ENCODE measurements at regions not wholly inside any gene's neighbourhood (a gene's known extent, or its start where the extent isn't known, plus 50 kb on each side); places are given as distances from the start of the nearest gene placed in this dataset.

GRCh38 chr20:61026731-61027130 lies 225.3 kb upstream of the CDH4 start:
- H3K9me3 ChIP-seq (ENCODE audit: control insufficient read depth, insufficient read depth, low read length): peaks cover 10% of the 10 kb centered on the region; the same call in 1 of the 2 replicates
- H2BK120ac ChIP-seq (ENCODE audit: low read depth, low read length): no peak overlapping the region
- H3K36me3 ChIP-seq (ENCODE audit: control insufficient read depth, insufficient read depth, low read length): no peaks in the 10 kb centered on the region
- TF ChIP-seq MXI1 (IDR thresholded peaks at IDR 0.05; ENCODE audit: borderline replicate concordance, low read depth, low read length) (no peak), MAFK (IDR thresholded peaks at IDR 0.05; ENCODE audit: low read depth, low read length) (no peak), MAZ (IDR thresholded peaks at IDR 0.05; ENCODE audit: borderline replicate concordance, low read depth, low read length) (no peak), RFX5 (IDR thresholded peaks at IDR 0.05; ENCODE audit: low read depth, low read length) (no peak), FOS (IDR thresholded peaks at IDR 0.05; ENCODE audit: low read depth, low read length) (no peak), NFE2L2 (IDR thresholded peaks at IDR 0.05; ENCODE audit: low read depth, low read length) (no peak), CHD1 (IDR thresholded peaks at IDR 0.05; ENCODE audit: low read depth, low read length) (no peak), POLR2A (IDR thresholded peaks at IDR 0.05; ENCODE audit: low read depth, low read length) (no peak), ELK1 (IDR thresholded peaks at IDR 0.05; ENCODE audit: borderline replicate concordance, low read depth, low read length) (no peak), CEBPB (IDR thresholded peaks at IDR 0.05; ENCODE audit: low read depth, low read length) (no peak)
- H2AFZ ChIP-seq (replicated peaks; ENCODE audit: low read length, poor library complexity): no peak overlapping the region
- no peak overlapping the region for H3K23ac ChIP-seq (ENCODE audit: low read depth, low read length)
- H3K27ac ChIP-seq (ENCODE audit: insufficient read depth, low read length): no peak overlapping the region
- H2BK5ac ChIP-seq (ENCODE audit: low read depth, low read length, poor library complexity, severe bottlenecking): no peak overlapping the region
- intact Hi-C loops (cut with micrococcal nuclease): no loop called here
- no peak overlapping the region for H4K91ac ChIP-seq (ENCODE audit: insufficient read depth, low read depth, low read length)
- in situ Hi-C loops (cut with MboI; ENCODE audit: low sequenced_read_pairs): no loop called here
- H2AK9ac ChIP-seq (replicated peaks; ENCODE audit: low read depth, low read length, poor library complexity): no peak overlapping the region
- no peak for DNase-seq
- H4K8ac ChIP-seq (ENCODE audit: low read depth in 2 of 2, low read length in 2 of 2): no peak overlapping the region
- H3K9ac ChIP-seq (ENCODE audit: low read depth, low read length): no peak overlapping the region
- no peak overlapping the region for H2BK20ac ChIP-seq (ENCODE audit: low read depth, low read length)
- dilution Hi-C loops (cut with HindIII; ENCODE audit: low sequenced_read_pairs, unreplicated experiment): no loop called here
- no TSS peak for BruUV-seq (replicated peaks)
- H4K5ac ChIP-seq (ENCODE audit: low read depth, low read length): no peak overlapping the region
- ATAC-seq (ENCODE audit: low read depth): no peak
- H3K9me1 ChIP-seq (ENCODE audit: insufficient read depth, low read length): no peaks in the 10 kb centered on the region
- H3K18ac ChIP-seq (ENCODE audit: low read depth, low read length): no peak overlapping the region
- POLR2A ChIA-PET (ENCODE audit: unreplicated experiment): no interaction called here
- no peaks in the 10 kb centered on the region for H3K27me3 ChIP-seq (ENCODE audit: control insufficient read depth, insufficient read depth, low read length)
- H2BK15ac ChIP-seq (ENCODE audit: low read depth, low read length): no peak overlapping the region
- no peaks in the 10 kb centered on the region for H3K4me1 ChIP-seq (ENCODE audit: control insufficient read depth, insufficient read depth, low read length)
- no peak overlapping the region for H3K56ac ChIP-seq (ENCODE audit: extremely low read depth, insufficient read depth, low read length)
- 16 to 100% methylated on average over 1 to 3 of the region's 5 CpGs for WGBS, 2 experiments (ENCODE audit: extremely low coverage in 2 of 2, insufficient read length in 1 of 2)
- CTCF ChIA-PET: no interaction called here
- H3K79me1 ChIP-seq (ENCODE audit: low read depth in 1 of 2, low read length in 2 of 2): no peaks in the 10 kb centered on the region
- H3K4ac ChIP-seq (ENCODE audit: low read depth, low read length): no peak overlapping the region
- H3K4me2 ChIP-seq (ENCODE audit: low read depth, low read length): no peak overlapping the region
- no peak overlapping the region for H3K4me3 ChIP-seq (ENCODE audit: insufficient read depth, low read depth, low read length)
- H3K14ac ChIP-seq (replicated peaks; ENCODE audit: low read depth, low read length): no peak overlapping the region
- H2AK5ac ChIP-seq (ENCODE audit: low read depth, low read length): no peak overlapping the region
- no peaks in the 10 kb centered on the region for H4K20me1 ChIP-seq (ENCODE audit: insufficient read depth, low read length)
